ENCODE measurements at regions not wholly inside any gene's neighbourhood (a gene's known extent, or its start where the extent isn't known, plus 50 kb on each side); places are given as distances from the start of the nearest gene placed in this dataset.

DNA sequence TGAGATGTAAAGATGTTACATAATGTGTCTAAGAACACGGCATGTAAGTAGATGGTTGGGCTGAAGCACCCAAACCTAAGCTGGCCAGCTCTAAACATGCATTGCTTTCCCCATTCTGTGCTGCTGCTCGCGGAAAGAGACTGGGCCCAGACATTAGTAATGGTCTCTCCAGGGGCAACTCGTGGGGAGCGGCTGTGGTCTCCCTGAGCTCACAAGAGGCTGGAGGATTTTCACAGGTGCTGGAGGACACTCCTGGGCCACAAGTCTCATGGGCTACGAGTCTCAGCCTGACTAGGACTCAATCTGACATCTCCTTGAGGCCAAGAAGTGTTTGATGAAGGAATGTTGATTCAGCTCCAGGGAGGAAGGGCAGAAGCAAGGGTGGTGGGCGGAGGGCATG is 92.7 kb upstream of the PTCH1 start:
- TF ChIP-seq, protein P1, sequence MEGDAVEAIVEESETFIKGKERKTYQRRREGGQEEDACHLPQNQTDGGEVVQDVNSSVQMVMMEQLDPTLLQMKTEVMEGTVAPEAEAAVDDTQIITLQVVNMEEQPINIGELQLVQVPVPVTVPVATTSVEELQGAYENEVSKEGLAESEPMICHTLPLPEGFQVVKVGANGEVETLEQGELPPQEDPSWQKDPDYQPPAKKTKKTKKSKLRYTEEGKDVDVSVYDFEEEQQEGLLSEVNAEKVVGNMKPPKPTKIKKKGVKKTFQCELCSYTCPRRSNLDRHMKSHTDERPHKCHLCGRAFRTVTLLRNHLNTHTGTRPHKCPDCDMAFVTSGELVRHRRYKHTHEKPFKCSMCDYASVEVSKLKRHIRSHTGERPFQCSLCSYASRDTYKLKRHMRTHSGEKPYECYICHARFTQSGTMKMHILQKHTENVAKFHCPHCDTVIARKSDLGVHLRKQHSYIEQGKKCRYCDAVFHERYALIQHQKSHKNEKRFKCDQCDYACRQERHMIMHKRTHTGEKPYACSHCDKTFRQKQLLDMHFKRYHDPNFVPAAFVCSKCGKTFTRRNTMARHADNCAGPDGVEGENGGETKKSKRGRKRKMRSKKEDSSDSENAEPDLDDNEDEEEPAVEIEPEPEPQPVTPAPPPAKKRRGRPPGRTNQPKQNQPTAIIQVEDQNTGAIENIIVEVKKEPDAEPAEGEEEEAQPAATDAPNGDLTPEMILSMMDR (IDR thresholded peaks at IDR 0.05), result no peak
- TF ChIP-seq POLR2A (IDR thresholded peaks at IDR 0.05), result no peak

All from testis (tissue), 2 donors.